ENCODE measurements at regions not wholly inside any gene's neighbourhood (a gene's known extent, or its start where the extent isn't known, plus 50 kb on each side); places are given as distances from the start of the nearest gene placed in this dataset.

DNA sequence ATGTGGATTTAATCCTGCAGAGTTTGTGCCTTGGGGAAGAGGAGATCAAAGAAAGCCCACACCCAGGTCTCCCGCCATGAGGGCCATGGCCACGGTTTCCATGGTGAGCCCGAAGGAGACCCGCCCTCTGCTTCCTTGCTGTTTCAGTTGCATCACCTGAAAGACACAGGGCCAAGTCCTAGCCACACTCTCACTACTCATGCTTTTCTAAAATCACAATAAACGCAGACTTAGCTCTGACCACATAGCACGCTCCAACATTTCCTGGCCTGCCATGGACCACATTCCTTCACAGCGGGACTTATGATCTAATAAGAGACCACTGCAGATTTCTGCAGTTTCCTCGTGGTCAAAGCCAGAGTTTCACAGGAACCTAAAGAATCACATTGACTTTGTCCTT, 426.0 kb upstream of the NR3C2 start:
- POLR2A ChIA-PET, result no interaction called here
- DNase-seq (ENCODE audit: low read depth, low spot score), result no peak
- no peak for TF ChIP-seq CTCF (IDR thresholded peaks at IDR 0.05; ENCODE audit: insufficient read depth, low read length, missing control alignments)
- CTCF ChIA-PET, result no interaction called here
- no peak overlapping the region for H3K4me3 ChIP-seq (ENCODE audit: low read depth, low read length)

GRCh38 chr4:148866666-148867065, 424.5 kb upstream of the NR3C2 start:
- POLR2A ChIA-PET, result no interaction called here
- DNase-seq (ENCODE audit: low read depth, low spot score), result no peak
- H3K4me3 ChIP-seq (ENCODE audit: low read depth, low read length), result no peak overlapping the region
- CTCF ChIA-PET, result no interaction called here
- no peak for TF ChIP-seq CTCF (IDR thresholded peaks at IDR 0.05; ENCODE audit: insufficient read depth, low read length, missing control alignments)

DNA sequence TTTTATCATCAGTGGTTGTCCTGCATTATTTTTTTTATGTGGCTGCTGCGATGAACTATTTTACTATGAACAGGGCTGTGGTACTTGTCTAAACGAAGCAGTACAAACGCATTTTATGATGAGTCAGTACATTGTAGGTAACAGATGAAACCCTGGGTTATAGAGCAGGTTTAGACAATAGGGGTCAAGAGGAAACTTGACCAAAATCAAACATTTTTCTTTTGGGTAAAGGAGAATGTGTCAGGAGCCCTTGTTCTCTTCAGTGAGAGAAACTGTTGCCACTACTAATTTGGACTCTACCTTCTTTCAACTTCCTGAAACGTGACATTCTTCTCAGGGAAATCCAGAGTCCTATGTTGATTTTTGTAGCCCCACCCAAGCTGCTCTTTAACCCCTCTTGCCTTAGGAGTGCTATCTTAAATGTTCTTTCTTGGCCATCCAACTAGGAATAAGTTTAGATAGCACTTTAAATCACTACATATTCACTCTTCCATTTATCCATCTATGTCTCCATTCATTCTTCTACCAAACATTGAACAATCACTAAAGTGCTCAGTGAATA, 415.8 kb upstream of the NR3C2 start:
- no peak for TF ChIP-seq CTCF (IDR thresholded peaks at IDR 0.05; ENCODE audit: insufficient read depth, low read length, missing control alignments)
- POLR2A ChIA-PET, result no interaction called here
- H3K4me3 ChIP-seq (ENCODE audit: low read depth, low read length), result no peak overlapping the region
- CTCF ChIA-PET, result no interaction called here
- no peak for DNase-seq (ENCODE audit: low read depth, low spot score)

DNA sequence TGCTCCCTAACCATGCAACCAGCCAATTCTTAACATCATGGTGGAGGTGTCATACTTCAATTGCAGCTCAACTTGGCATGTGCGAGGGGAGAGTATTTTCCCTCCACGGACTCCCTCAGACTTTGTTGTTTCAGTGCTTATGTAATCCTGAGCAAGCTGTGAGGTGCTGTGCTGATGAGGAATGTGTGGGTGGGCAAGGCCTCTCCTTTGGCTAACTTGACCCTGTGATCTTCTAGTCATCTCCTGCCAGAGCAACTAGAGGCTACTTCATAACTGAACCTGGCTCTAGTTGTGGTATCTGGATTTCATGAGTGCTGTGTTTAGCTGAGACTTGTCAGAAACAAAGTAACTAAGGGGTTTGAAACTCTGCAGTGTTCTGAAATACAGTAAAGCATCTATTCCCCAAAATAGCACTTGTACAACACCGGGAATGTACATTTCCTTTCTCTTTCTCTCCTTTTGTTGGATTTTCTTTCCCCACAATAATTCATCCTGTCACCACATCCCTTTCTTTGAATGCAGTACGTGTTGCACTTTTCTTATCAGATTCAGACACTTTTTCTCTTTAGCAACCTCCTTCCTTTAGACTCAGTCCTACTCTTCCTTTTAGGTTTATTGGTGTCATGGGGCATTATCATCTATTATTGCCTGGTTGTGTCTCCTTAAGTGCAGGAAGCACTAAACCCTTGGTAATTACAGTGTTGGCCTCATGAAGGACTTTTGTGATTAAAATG, 415.2 kb upstream of the NR3C2 start:
- CTCF ChIA-PET, result no interaction called here
- POLR2A ChIA-PET, result no interaction called here
- TF ChIP-seq CTCF (IDR thresholded peaks at IDR 0.05; ENCODE audit: insufficient read depth, low read length, missing control alignments), result no peak
- no peak overlapping the region for H3K4me3 ChIP-seq (ENCODE audit: low read depth, low read length)
- no peak for DNase-seq (ENCODE audit: low read depth, low spot score)

- TF ChIP-seq CTCF (IDR thresholded peaks at IDR 0.05; ENCODE audit: insufficient read depth, low read length, missing control alignments), result no peak
- DNase-seq (ENCODE audit: low read depth, low spot score), result no peak
- no peak overlapping the region for H3K4me3 ChIP-seq (ENCODE audit: low read depth, low read length)
- CTCF ChIA-PET, result no interaction called here
- POLR2A ChIA-PET, result no interaction called here
Measured at GRCh38 chr4:148854203-148854602, 412.0 kb upstream of the NR3C2 start.

DNA sequence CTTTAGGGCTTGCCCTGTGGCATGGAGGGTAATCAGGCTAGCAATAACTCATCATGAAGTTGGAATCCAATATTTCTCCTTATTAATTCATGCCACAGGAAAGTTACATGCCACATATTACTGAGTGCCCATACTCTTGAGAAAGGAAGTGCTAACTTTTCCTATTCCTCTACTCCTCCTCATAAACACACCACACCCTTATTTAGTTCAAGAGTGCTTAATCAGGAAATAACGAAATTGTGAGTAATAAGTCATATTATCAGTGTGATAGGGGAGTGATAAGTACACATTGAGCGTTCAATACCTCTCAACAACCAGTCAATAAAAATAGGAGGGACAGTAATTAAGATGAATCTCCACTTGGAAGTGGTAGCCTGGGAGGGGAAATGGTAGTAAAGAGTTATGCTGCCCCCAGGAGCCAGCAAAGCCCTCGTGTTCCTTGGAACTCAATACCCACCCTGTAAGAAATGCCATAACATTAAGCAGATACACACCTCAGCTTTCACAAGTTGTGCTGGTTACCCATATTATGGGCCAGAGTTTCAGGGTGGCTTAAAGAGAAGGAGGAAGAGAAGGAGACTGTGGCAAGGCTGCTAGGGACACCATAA, 410.0 kb upstream of the NR3C2 start:
- TF ChIP-seq CTCF (IDR thresholded peaks at IDR 0.05; ENCODE audit: insufficient read depth, low read length, missing control alignments), result no peak
- no peak for DNase-seq (ENCODE audit: low read depth, low spot score)
- POLR2A ChIA-PET, result no interaction called here
- H3K4me3 ChIP-seq (ENCODE audit: low read depth, low read length), result no peak overlapping the region
- CTCF ChIA-PET, result no interaction called here
